GM19239 (cell line): ENCODE measurements at regions not wholly inside any gene's neighbourhood (a gene's known extent, or its start where the extent isn't known, plus 50 kb on each side); places are given as distances from the start of the nearest gene placed in this dataset.

Source experiments
- DNase-seq: peaks from one replicate; pipeline ENCODE4 v3.0.0; 2011; ENCODE audit warnings: low spot score; ENCODE audit not compliant: insufficient read length
- FAIRE-seq: peaks from 2 replicates; lab custom pipeline; 2011; peaks lifted over from hg19 to GRCh38; lab: Jason Lieb, UNC

GRCh38 chr2:216974321-216975302 lies 114.7 kb upstream of the TNP1 start:
- no peak for DNase-seq
- no peak for FAIRE-seq

- no peak for FAIRE-seq
Observed at GRCh38 chr2:216971593-216971992, 111.7 kb upstream of the TNP1 start.

GRCh38 chr2:216970359-216970915 lies 110.6 kb upstream of the TNP1 start:
- no peak for FAIRE-seq
- no peak for DNase-seq

More at GRCh38 chr2:216971593-216971992, 111.7 kb upstream of the TNP1 start:
- no peak for DNase-seq

- DNase-seq, result no peak
- FAIRE-seq, result no peak
Observed at GRCh38 chr2:216967889-216968288, 108.0 kb upstream of the TNP1 start.

GRCh38 chr2:216960671-216961268 lies 100.9 kb upstream of the TNP1 start:
- no peak for DNase-seq
- FAIRE-seq, result no peak

GRCh38 chr2:216959433-216959832 lies 99.6 kb upstream of the TNP1 start:
- DNase-seq (no peak), FAIRE-seq (no peak)

GRCh38 chr2:216956820-216957493 lies 97.1 kb upstream of the TNP1 start:
- DNase-seq, result no peak
- no peak for FAIRE-seq

- FAIRE-seq (no peak), DNase-seq (no peak)
Observed at GRCh38 chr2:216951171-216951570, 91.3 kb upstream of the TNP1 start.

GRCh38 chr2:216950547-216950946 lies 90.7 kb upstream of the TNP1 start:
- FAIRE-seq, result no peak

GRCh38 chr2:216949700-216950413 lies 90.0 kb upstream of the TNP1 start:
- no peak for FAIRE-seq

More at GRCh38 chr2:216950547-216950946, 90.7 kb upstream of the TNP1 start:
- no peak for DNase-seq

GRCh38 chr2:216947055-216947454 lies 87.2 kb upstream of the TNP1 start:
- DNase-seq, result no peak
- FAIRE-seq, result no peak

More at GRCh38 chr2:216949700-216950413, 90.0 kb upstream of the TNP1 start:
- no peak for DNase-seq

GRCh38 chr2:216944733-216945132 lies 84.9 kb upstream of the TNP1 start:
- DNase-seq (no peak), FAIRE-seq (no peak)

- FAIRE-seq (no peak), DNase-seq (no peak)
Observed at GRCh38 chr2:216943109-216943508, 83.2 kb upstream of the TNP1 start.

- FAIRE-seq, result no peak
- DNase-seq, result no peak
Observed at GRCh38 chr2:216942465-216942864, 82.6 kb upstream of the TNP1 start.

- no peak for FAIRE-seq
- DNase-seq, result no peak
Observed at GRCh38 chr2:216942016-216942415, 82.2 kb upstream of the TNP1 start.

- DNase-seq (no peak), FAIRE-seq (no peak)
Observed at GRCh38 chr2:216936954-216937357, 77.1 kb upstream of the TNP1 start.

- FAIRE-seq, result no peak
- DNase-seq, result no peak
Observed at GRCh38 chr2:216934623-216935022, 74.8 kb upstream of the TNP1 start.

GRCh38 chr2:216934151-216934550 lies 74.3 kb upstream of the TNP1 start:
- DNase-seq (no peak), FAIRE-seq (no peak)

GRCh38 chr2:216932863-216933548 lies 73.1 kb upstream of the TNP1 start:
- FAIRE-seq, result no peak
- no peak for DNase-seq
